ENCODE measurements at regions not wholly inside any gene's neighbourhood (a gene's known extent, or its start where the extent isn't known, plus 50 kb on each side); places are given as distances from the start of the nearest gene placed in this dataset.

GRCh38 chr1:68329096-68329835 lies 96.9 kb upstream of the WLS start:
- TF ChIP-seq CTCF (IDR thresholded peaks at IDR 0.05; ENCODE audit: poor library complexity) (no peak), EZH2phosphoT487 (IDR thresholded peaks at IDR 0.05; ENCODE audit: low read depth, severe bottlenecking, unreplicated experiment) (no peak)
